K562 (cell line): ENCODE measurements at regions not wholly inside any gene's neighbourhood (a gene's known extent, or its start where the extent isn't known, plus 50 kb on each side); places are given as distances from the start of the nearest gene placed in this dataset.

Experiments
- ATAC-seq: fragments of 200-7000 bp; cut with Tn5 transposase; 3 replicates; pipeline ENCODE4 v1.9.1; 2020; ENCODE audit warnings: moderate library complexity
- BruUV-seq: library from RNA; stranded (reverse); fragments of 400-500 nt; replicated peaks from 2 replicates; lab custom pipeline; 2021; lab: Mats Ljungman, UMichigan
- CTCF ChIA-PET: fragments of 300-600 bp; formaldehyde crosslinking; extraction: SDS; loops from one replicate; lab custom pipeline; 2021; ENCODE audit warnings: low intra/inter-chr PET ratio; lab: Yijun Ruan, JAX
- POLR2A ChIA-PET: fragments of 300-600, 350-650 bp; sonication (Branson Sonifier 250); formaldehyde crosslinking; extraction: SDS; loops from one replicate; lab custom pipeline; 2021; ENCODE audit warnings: antibody characterized with exemption, inconsistent platforms; lab: Yijun Ruan, JAX
- DNase-seq, 4 experiments: peaks; one replicate each; pipeline versions ENCODE4 v3.0.0 to v3.0.0-alpha.2; 2011 to 2018; ENCODE audit warnings: low spot score in 3 of 4, mixed read lengths in 3 of 4; ENCODE audit errors: extremely low read depth in 1 of 4
- FAIRE-seq: peaks from 2 replicates; lab custom pipeline; 2011; peaks lifted over from hg19 to GRCh38; lab: Jason Lieb, UNC
- H2AFZ ChIP-seq: 2 replicates; pipeline ENCODE4 v1.6.0; 2011; ENCODE audit warnings: low read depth, low read length, control low read depth, inconsistent platforms
- H3K27ac ChIP-seq: fragments of 200-600 bp; 3 replicates; pipeline ENCODE4 v1.8.0; 2011; ENCODE audit warnings: low read depth, mild to moderate bottlenecking, control low read depth, inconsistent platforms, low read length, moderate library complexity, mixed read lengths; ENCODE audit errors: extremely low read depth
- H3K27me3 ChIP-seq, 2 experiments: fragments of 300-600 bp in 1 of 2; 2 replicates in 1 of 2; 3 replicates in 1 of 2; pipeline versions ENCODE4 v1.6.0 to v1.8.0; 2011; ENCODE audit warnings: inconsistent platforms in 2 of 2, low read length in 2 of 2, mild to moderate bottlenecking in 1 of 2, mixed read lengths in 1 of 2, moderate library complexity in 1 of 2; ENCODE audit not compliant: control insufficient read depth in 2 of 2, insufficient read depth in 2 of 2
- H3K36me3 ChIP-seq: fragments of 300-600 bp; 3 replicates; pipeline ENCODE4 v1.8.0; 2011; ENCODE audit warnings: mild to moderate bottlenecking, low read length, inconsistent platforms; ENCODE audit not compliant: control insufficient read depth, insufficient read depth
- H3K4me1 ChIP-seq, 2 experiments: fragments of 200-600 bp in 1 of 2; replicated peaks in 1 of 2; 2 replicates in 1 of 2; 3 replicates in 1 of 2; pipeline versions ENCODE4 v1.5.1 to v1.8.0; 2011; ENCODE audit warnings: inconsistent platforms in 2 of 2, low read length in 2 of 2, mild to moderate bottlenecking in 1 of 2, mixed read lengths in 1 of 2, moderate library complexity in 1 of 2; ENCODE audit not compliant: control insufficient read depth in 2 of 2, insufficient read depth in 2 of 2
- H3K4me2 ChIP-seq: 2 replicates; pipeline ENCODE4 v1.6.1; 2011; ENCODE audit warnings: low read length, control low read depth, inconsistent platforms, mixed read lengths; ENCODE audit not compliant: insufficient read depth
- H3K4me3 ChIP-seq: fragments of 200-600 bp; sonication (generic), shearing (Covaris generic); 2 replicates; pipeline ENCODE4 v1.5.1; 2016; ENCODE audit warnings: control low read depth, inconsistent platforms
- H3K79me2 ChIP-seq: fragments of 200-600 bp; 3 replicates; pipeline ENCODE4 v1.8.0; 2011; ENCODE audit warnings: low read length, inconsistent platforms; ENCODE audit not compliant: control insufficient read depth, insufficient read depth
- H3K9ac ChIP-seq, 2 experiments: 2 replicates each; pipeline versions ENCODE4 v1.6.0 to v1.6.1; 2011; ENCODE audit warnings: low read depth in 2 of 2, low read length in 2 of 2, control low read depth in 1 of 2, inconsistent platforms in 1 of 2, mild to moderate bottlenecking in 1 of 2, mixed read lengths in 1 of 2; ENCODE audit not compliant: insufficient read depth in 1 of 2
- H3K9me1 ChIP-seq: one replicate; pipeline ENCODE4 v1.6.0; 2011; ENCODE audit warnings: inconsistent platforms, mild to moderate bottlenecking, low read length, moderate library complexity; ENCODE audit not compliant: control insufficient read depth, insufficient read depth
- H3K9me3 ChIP-seq: replicated peaks from 2 replicates; pipeline ENCODE4 v1.5.1; 2011; ENCODE audit warnings: low read depth, low read length, inconsistent platforms; ENCODE audit not compliant: control insufficient read depth, insufficient read depth
- H4K20me1 ChIP-seq: replicated peaks from 2 replicates; pipeline ENCODE4 v1.6.1; 2011; ENCODE audit warnings: low read length, inconsistent platforms, mixed read lengths; ENCODE audit not compliant: control insufficient read depth, insufficient read depth
- ATF1 ChIP-seq, 2 experiments: fragments of 450-650 bp in 1 of 2; IDR thresholded peaks; 2 replicates each; pipeline ENCODE4 v1.6.1; 2016; ENCODE audit warnings: missing compliant biosample characterization in 1 of 2, missing genetic modification characterization in 1 of 2
- CBX8 ChIP-seq: fragments of 200-600 bp; sonication (generic); IDR thresholded peaks from 2 replicates; pipeline ENCODE4 v1.6.1; 2012; ENCODE audit warnings: borderline replicate concordance, mixed run types, low read depth, mild to moderate bottlenecking, moderate library complexity, mixed read lengths, low read length, control low read depth, inconsistent platforms; ENCODE audit not compliant: poor library complexity, severe bottlenecking; ENCODE audit errors: extremely low read depth
- CTCFL ChIP-seq: IDR thresholded peaks from 2 replicates; pipeline ENCODE4 v1.6.1; 2011; ENCODE audit warnings: borderline replicate concordance, low read depth, mild to moderate bottlenecking, moderate library complexity, low read length; ENCODE audit not compliant: insufficient read depth, poor library complexity, severe bottlenecking
- NCOA6 ChIP-seq: fragments of 450-650 bp; IDR thresholded peaks from 2 replicates; pipeline ENCODE4 v1.6.1; 2017; ENCODE audit warnings: mild to moderate bottlenecking
- SRSF1 ChIP-seq: fragments of 200-400 bp; formaldehyde crosslinking; IDR thresholded peaks from 2 replicates; pipeline ENCODE4 v1.6.1; 2017; ENCODE audit warnings: mild to moderate bottlenecking, low read depth, low read length, moderate library complexity
- SRSF7 ChIP-seq: fragments of 200-400 bp; formaldehyde crosslinking; optimal IDR thresholded peaks from 2 replicates; pipeline ENCODE3; 2017; ENCODE audit warnings: mild to moderate bottlenecking, low read depth, low read length
- TOE1 ChIP-seq, 2 experiments: fragments of 450-650 bp in 1 of 2; sonication (generic) in 1 of 2; formaldehyde crosslinking in 1 of 2; IDR thresholded peaks; 2 replicates each; pipeline versions ENCODE4 v1.7.1 to v1.8.0; 2016 to 2022; ENCODE audit warnings: borderline replicate concordance in 2 of 2, mild to moderate bottlenecking in 2 of 2, antibody characterized with exemption in 1 of 2, inconsistent platforms in 1 of 2, low read depth in 1 of 2, missing genetic modification reagents in 1 of 2, moderate library complexity in 1 of 2
- VEZF1 ChIP-seq: fragments of 200-800 bp; sonication (Bioruptor generic); IDR thresholded peaks from 2 replicates; pipeline ENCODE4 v1.6.1; 2017; ENCODE audit warnings: missing genetic modification characterization, missing compliant biosample characterization
- WGBS: fragments of 100-300 bp; shearing (Covaris generic); methylation state at CpG from one replicate; pipeline ENCODE4 v1.1.6; 2016; ENCODE audit warnings: low coverage, mixed read lengths; ENCODE audit not compliant: insufficient coverage; ENCODE audit errors: missing lambda C conversion rate; 5-methylcytosine and 5-hydroxymethylcytosine counted together
- in situ Hi-C: fragments of 300-500 bp; cut with MboI; formaldehyde crosslinking; loops from 4 replicates; pipeline ENCODE4 v1.15.0; 2018; ENCODE audit warnings: inconsistent platforms, mixed read lengths
- intact Hi-C: fragments of 100-400 bp; cut with micrococcal nuclease; formaldehyde crosslinking; loops from 2 replicates; pipeline ENCODE4 v1.14.2; 2022
- TF ChIP-seq, protein P1 (sequence below): conservative IDR thresholded peaks from 2 replicates; pipeline ENCODE4 v1.6.1; 2011; ENCODE audit warnings: low read depth, mild to moderate bottlenecking, low read length; ENCODE audit not compliant: control insufficient read depth

- DNase-seq = no peak
- CTCF ChIA-PET = no interaction called here
- Histone ChIP-seq H4K20me1 (no peaks in the 10 kb centered on the region), H3K79me2 (no peaks in the 10 kb centered on the region), H2AFZ (peak overlapping the region; percentile 36; the same call in 1 of the 2 replicates), H3K4me1 (peaks cover 0 to 15% of the 10 kb centered on the region in 2 experiments; a peak in 2 of 5 replicates), H3K36me3 (no peaks in the 10 kb centered on the region), H3K27ac (no peak overlapping the region), H3K9me1 (no peaks in the 10 kb centered on the region), H3K9me3 (no peaks in the 10 kb centered on the region), H3K4me2 (no peak overlapping the region), H3K27me3 (peaks cover 0 to 4% of the 10 kb centered on the region in 2 experiments; a peak in 1 of 5 replicates), H3K4me3 (no peak overlapping the region), H3K9ac (no peak overlapping the region)
- no peak for FAIRE-seq
- in situ Hi-C loops = no loop called here
- 19% methylated on average over 8 of the region's 9 CpGs for WGBS
- ATAC-seq = no peak; the same call in 2 of the 3 replicates
- POLR2A ChIA-PET = no interaction called here
- intact Hi-C loops = loop anchor here (10.0 kb wide), 1 partner anchor 196 kb away; no protein-coding TSS in a partner anchor
- BruUV-seq = no TSS peak
- TF ChIP-seq, protein P1, sequence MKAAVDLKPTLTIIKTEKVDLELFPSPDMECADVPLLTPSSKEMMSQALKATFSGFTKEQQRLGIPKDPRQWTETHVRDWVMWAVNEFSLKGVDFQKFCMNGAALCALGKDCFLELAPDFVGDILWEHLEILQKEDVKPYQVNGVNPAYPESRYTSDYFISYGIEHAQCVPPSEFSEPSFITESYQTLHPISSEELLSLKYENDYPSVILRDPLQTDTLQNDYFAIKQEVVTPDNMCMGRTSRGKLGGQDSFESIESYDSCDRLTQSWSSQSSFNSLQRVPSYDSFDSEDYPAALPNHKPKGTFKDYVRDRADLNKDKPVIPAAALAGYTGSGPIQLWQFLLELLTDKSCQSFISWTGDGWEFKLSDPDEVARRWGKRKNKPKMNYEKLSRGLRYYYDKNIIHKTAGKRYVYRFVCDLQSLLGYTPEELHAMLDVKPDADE = no peak
- TF ChIP-seq NCOA6 = no peak
- no peak for TF ChIP-seq ATF1 (CRISPR knock-in tag; IDR thresholded peaks at IDR 0.05)
- no peak for TF ChIP-seq ATF1 (tag; IDR thresholded peaks at IDR 0.05)
- no peak for TF ChIP-seq VEZF1 (CRISPR knock-in tag)
- TF ChIP-seq SRSF1 = no peak
- TF ChIP-seq TOE1 (IDR thresholded peaks at IDR 0.05; ENCODE audit: borderline replicate concordance) = no peak
- no peak for TF ChIP-seq TOE1 (CRISPR knock-in tag; IDR thresholded peaks at IDR 0.05; ENCODE audit: borderline replicate concordance, low read depth)
- TF ChIP-seq CTCFL = no peak
- TF ChIP-seq SRSF7 = no peak
- TF ChIP-seq CBX8 = no peak
Observed at GRCh38 chr1:94608852-94609530, 67.4 kb upstream of the F3 start.
